Upper lobe of left lung (tissue), 4 donors: ENCODE measurements at regions not wholly inside any gene's neighbourhood (a gene's known extent, or its start where the extent isn't known, plus 50 kb on each side); places are given as distances from the start of the nearest gene placed in this dataset.

Experiments
- EP300 ChIP-seq, 4 donors: sonication (generic); formaldehyde crosslinking; IDR thresholded peaks; one replicate each; pipeline ENCODE4 v1.5.1; 2017; ENCODE audit warnings: antibody characterized with exemption in 4 of 4, control low read depth in 2 of 4
- POLR2A ChIP-seq, 4 donors: fragments of 450-650 bp; IDR thresholded peaks; one replicate each; pipeline ENCODE4 v1.5.1; 2016 to 2017; ENCODE audit warnings: antibody characterized with exemption in 4 of 4, mild to moderate bottlenecking in 2 of 4

DNA sequence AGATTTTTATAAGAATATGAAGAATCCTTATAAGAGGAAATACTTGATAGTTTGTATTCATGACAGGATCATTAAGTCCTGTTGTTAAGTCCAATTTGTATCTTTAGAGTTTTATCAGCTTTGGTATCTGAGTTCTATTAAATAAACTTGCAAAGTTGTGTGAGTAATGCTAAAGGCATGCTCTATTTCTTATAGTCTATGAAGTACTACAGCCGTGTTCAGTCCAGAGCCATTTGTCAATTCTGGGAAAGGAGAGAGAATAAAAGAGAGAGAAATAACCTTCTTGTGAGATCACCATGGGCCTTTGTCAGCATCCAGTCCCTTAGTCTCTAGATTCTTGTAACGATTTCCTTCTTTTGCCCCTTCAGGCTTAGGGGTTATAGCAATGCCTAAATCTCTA lies 181.2 kb upstream of the POU3F2 start:
- no peak for TF ChIP-seq POLR2A (IDR thresholded peaks at IDR 0.05)
- TF ChIP-seq EP300 (IDR thresholded peaks at IDR 0.05), result no peak
